Loucy (cell line): ENCODE measurements at regions not wholly inside any gene's neighbourhood (a gene's known extent, or its start where the extent isn't known, plus 50 kb on each side); places are given as distances from the start of the nearest gene placed in this dataset.
A peak's percentile ranks its signal among the peaks of the same experiment; 100 is the strongest.
"Not testable (repeated sequence)": the region's sequence is repeated elsewhere in the genome, so short reads cannot be mapped to it uniquely, and the experiment has no call there.

Experiments
- H2AFZ ChIP-seq: fragments of 200-600 bp; sonication (generic); 2 replicates; pipeline ENCODE4 v1.6.0; 2016; ENCODE audit warnings: antibody characterized with exemption, mild to moderate bottlenecking, low read length, moderate library complexity
- H3F3A ChIP-seq: fragments of 200-600 bp; 2 replicates; pipeline ENCODE4 v1.6.0; 2016; ENCODE audit warnings: antibody characterized with exemption, low read depth, mild to moderate bottlenecking
- H3K27me3 ChIP-seq: fragments of 200-600 bp; sonication (generic); 2 replicates; pipeline ENCODE4 v1.6.1; 2014; ENCODE audit warnings: low read length, mild to moderate bottlenecking; ENCODE audit not compliant: insufficient read depth, poor library complexity, severe bottlenecking
- H3K36me3 ChIP-seq: fragments of 200-600 bp; sonication (generic); 2 replicates; pipeline ENCODE4 v1.6.1; 2016; ENCODE audit warnings: low read length; ENCODE audit not compliant: insufficient read depth
- H3K4me1 ChIP-seq: fragments of 200-600 bp; sonication (generic); 2 replicates; pipeline ENCODE4 v1.5.1; 2014; ENCODE audit warnings: low read length, mild to moderate bottlenecking; ENCODE audit not compliant: insufficient read depth, poor library complexity, severe bottlenecking
- H3K4me2 ChIP-seq: fragments of 200-600 bp; sonication (generic); 2 replicates; pipeline ENCODE4 v1.6.0; 2014; ENCODE audit warnings: antibody characterized with exemption, low read length, low read depth, mild to moderate bottlenecking; ENCODE audit not compliant: poor library complexity, severe bottlenecking
- H3K4me3 ChIP-seq: fragments of 200-600 bp; sonication (generic); 2 replicates; pipeline ENCODE4 v1.5.1; 2014; ENCODE audit warnings: low read length, mild to moderate bottlenecking, mixed read lengths; ENCODE audit not compliant: poor library complexity, severe bottlenecking
- H3K79me2 ChIP-seq: fragments of 200-600 bp; sonication (generic); 2 replicates; pipeline ENCODE4 v1.6.1; 2014; ENCODE audit warnings: low read length; ENCODE audit not compliant: insufficient read depth
- H3K9ac ChIP-seq: fragments of 200-600 bp; sonication (generic); 2 replicates; pipeline ENCODE4 v1.6.0; 2014; ENCODE audit warnings: mild to moderate bottlenecking, low read depth, low read length, moderate library complexity; ENCODE audit not compliant: poor library complexity, severe bottlenecking
- H3K9me2 ChIP-seq: fragments of 200-600 bp; sonication (generic); replicated peaks from 2 replicates; pipeline ENCODE4 v1.6.1; 2016; ENCODE audit warnings: low read depth, low read length, mixed read lengths
- H3K9me3 ChIP-seq: fragments of 200-600 bp; sonication (generic); 2 replicates; pipeline ENCODE4 v1.6.1; 2014; ENCODE audit warnings: mild to moderate bottlenecking, antibody characterized with exemption, low read length, low read depth; ENCODE audit not compliant: insufficient read depth
- H4K20me1 ChIP-seq: fragments of 200-600 bp; sonication (generic); 2 replicates; pipeline ENCODE4 v1.6.0; 2014; ENCODE audit warnings: antibody characterized with exemption, low read length, mild to moderate bottlenecking; ENCODE audit not compliant: insufficient read depth, poor library complexity, severe bottlenecking
- EZH2phosphoT487 ChIP-seq: fragments of 200-600 bp; IDR thresholded peaks from 2 replicates; pipeline ENCODE4 v1.6.1; 2018; ENCODE audit warnings: antibody characterized with exemption, mild to moderate bottlenecking, moderate library complexity, borderline replicate concordance
- TF ChIP-seq, protein P1 (sequence below): fragments of 200-600 bp; sonication (generic); conservative IDR thresholded peaks from 2 replicates; pipeline ENCODE4 v1.5.1; 2014; ENCODE audit warnings: mild to moderate bottlenecking, antibody characterized with exemption, low read length

DNA sequence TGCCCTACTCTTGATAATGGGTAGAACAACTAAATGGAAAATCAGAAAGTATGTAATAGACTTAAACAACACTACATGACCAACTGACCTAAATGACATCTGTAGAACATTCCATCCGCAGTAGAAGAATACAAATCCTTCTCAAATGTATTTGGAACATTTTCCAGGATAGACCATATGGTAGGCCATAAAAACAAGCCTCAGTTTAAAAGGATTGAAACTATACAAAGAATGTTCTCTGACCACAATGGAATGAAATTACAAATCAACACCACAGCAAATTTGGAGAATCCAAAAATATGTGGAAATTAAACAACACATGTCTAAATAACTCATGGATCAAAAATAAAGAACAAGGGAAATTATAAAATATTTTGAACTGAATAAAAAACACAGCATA lies 189.2 kb downstream of the NDUFS4 start:
- Histone ChIP-seq H3K4me2 (no peak overlapping the region), H3K4me3 (no peak overlapping the region), H3K9ac (no peak overlapping the region), H3K79me2 (no peaks in the 10 kb centered on the region), H3K9me3 (peaks cover 4% of the 10 kb centered on the region; the same call in 1 of the 2 replicates), H2AFZ (no peak overlapping the region), H3F3A (no peaks in the 10 kb centered on the region), H4K20me1 (no peaks in the 10 kb centered on the region), H3K9me2 (no peaks in the 10 kb centered on the region), H3K4me1 (no peaks in the 10 kb centered on the region), H3K27me3 (no peaks in the 10 kb centered on the region), H3K36me3 (no peaks in the 10 kb centered on the region)
- no peak for TF ChIP-seq EZH2phosphoT487
- TF ChIP-seq, protein P1, sequence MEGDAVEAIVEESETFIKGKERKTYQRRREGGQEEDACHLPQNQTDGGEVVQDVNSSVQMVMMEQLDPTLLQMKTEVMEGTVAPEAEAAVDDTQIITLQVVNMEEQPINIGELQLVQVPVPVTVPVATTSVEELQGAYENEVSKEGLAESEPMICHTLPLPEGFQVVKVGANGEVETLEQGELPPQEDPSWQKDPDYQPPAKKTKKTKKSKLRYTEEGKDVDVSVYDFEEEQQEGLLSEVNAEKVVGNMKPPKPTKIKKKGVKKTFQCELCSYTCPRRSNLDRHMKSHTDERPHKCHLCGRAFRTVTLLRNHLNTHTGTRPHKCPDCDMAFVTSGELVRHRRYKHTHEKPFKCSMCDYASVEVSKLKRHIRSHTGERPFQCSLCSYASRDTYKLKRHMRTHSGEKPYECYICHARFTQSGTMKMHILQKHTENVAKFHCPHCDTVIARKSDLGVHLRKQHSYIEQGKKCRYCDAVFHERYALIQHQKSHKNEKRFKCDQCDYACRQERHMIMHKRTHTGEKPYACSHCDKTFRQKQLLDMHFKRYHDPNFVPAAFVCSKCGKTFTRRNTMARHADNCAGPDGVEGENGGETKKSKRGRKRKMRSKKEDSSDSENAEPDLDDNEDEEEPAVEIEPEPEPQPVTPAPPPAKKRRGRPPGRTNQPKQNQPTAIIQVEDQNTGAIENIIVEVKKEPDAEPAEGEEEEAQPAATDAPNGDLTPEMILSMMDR = no peak

DNA sequence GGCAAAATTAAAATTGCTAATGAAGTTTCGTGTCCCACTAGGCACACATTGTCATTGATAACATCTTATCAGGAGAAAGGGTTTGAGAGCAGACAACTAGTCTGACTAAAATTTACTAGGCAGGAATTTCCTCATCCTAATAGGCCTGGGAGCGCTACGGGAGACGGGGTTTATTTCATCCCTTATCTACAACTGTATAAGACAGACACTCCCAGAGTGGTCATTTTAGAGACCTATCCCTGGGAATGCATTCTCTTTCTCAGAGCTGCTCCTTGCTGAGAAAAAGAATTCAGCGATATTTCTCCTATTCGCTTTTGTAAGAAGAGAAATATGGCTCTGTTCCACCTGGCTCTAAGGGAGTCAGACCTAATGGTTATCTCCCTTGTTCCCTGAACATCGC lies 191.8 kb downstream of the NDUFS4 start:
- H3K9me2 ChIP-seq, H3K9ac ChIP-seq, H3K9me3 ChIP-seq, H3K4me2 ChIP-seq, H3K4me3 ChIP-seq, H2AFZ ChIP-seq, H4K20me1 ChIP-seq, H3K4me1 ChIP-seq, H3F3A ChIP-seq, H3K36me3 ChIP-seq, H3K79me2 ChIP-seq, H3K27me3 ChIP-seq: not testable (repeated sequence)

DNA sequence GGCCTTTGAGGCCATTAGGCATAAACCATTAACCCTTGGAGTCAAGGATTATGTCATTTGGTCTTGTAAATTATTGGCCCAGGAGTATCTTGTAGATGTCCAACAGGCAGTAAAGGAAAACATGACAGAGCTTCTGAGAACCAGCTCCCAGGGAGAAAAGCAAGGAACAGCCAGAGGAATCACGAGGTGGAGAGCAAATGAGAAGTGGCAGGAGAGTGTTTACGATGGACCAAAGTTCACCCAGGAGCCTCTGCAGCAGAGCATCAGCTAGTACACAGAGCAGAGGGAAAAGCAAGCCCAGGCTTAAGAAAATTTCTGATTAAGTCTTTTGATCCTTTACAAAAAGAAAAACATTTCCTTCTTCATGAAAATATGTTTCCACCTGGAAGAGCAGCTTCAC lies 206.2 kb downstream of the NDUFS4 start:
- Histone ChIP-seq H3K4me3 (no peak overlapping the region), H3K79me2 (no peaks in the 10 kb centered on the region), H2AFZ (no peak overlapping the region), H4K20me1 (no peaks in the 10 kb centered on the region), H3K27me3 (no peaks in the 10 kb centered on the region), H3K4me2 (no peak overlapping the region), H3K9me2 (no peaks in the 10 kb centered on the region), H3K9me3 (peaks cover 5% of the 10 kb centered on the region), H3K9ac (no peak overlapping the region), H3F3A (no peaks in the 10 kb centered on the region), H3K4me1 (no peaks in the 10 kb centered on the region), H3K36me3 (no peaks in the 10 kb centered on the region)
- TF ChIP-seq, protein P1 = no peak
- TF ChIP-seq EZH2phosphoT487 = no peak

DNA sequence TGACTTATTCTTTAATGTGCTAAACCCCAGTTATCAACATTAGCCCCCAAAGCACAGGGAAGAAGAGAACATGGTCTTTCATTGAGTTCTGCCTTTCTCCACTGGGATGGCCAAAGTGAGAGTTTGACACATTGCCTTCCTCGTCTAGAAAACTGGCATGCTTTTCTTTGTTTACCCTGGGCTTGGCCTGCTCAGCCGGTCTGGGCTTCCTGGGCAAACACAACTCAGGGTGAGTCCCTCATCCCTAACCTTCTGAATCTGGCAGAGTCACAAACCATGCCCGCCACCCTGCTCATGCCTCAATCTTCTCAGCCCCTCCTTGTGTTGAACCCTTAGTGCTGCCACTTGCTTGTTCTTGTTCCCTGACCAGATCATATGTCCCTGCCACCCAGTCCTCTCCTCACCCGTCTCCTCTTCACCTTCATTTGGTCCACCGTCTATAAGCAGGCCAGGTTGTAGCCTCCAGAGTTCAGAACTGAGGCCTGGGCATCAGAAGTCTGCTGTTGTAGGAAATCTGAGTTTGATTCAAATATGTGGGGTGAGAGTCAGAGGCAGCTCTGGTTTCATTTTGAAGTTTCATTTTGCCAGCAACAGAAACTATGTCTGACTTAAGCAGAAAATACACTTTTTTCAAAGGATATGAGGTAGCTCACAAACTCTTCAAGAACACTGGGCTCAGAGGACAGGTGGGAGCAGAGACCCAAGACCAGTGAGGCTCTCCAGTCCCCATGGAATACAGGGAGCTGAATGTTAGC lies 217.6 kb downstream of the NDUFS4 start:
- H3K9me2 ChIP-seq = no peaks in the 10 kb centered on the region
- H4K20me1 ChIP-seq = no peaks in the 10 kb centered on the region
- TF ChIP-seq, protein P1 = no peak
- no peak for TF ChIP-seq EZH2phosphoT487
- H3K4me1 ChIP-seq = peaks cover 29% of the 10 kb centered on the region
- peak overlapping the region; percentile 31 for H3K9ac ChIP-seq
- no peaks in the 10 kb centered on the region for H3K36me3 ChIP-seq
- no peak overlapping the region for H3K4me3 ChIP-seq
- no peaks in the 10 kb centered on the region for H3K79me2 ChIP-seq
- peak overlapping the region; percentile 10 for H3K4me2 ChIP-seq
- H3F3A ChIP-seq = no peaks in the 10 kb centered on the region
- peak overlapping the region; percentile 35 for H2AFZ ChIP-seq
- H3K9me3 ChIP-seq = no peaks in the 10 kb centered on the region
- H3K27me3 ChIP-seq = no peaks in the 10 kb centered on the region
